HCT116 (cell line): ENCODE measurements at regions not wholly inside any gene's neighbourhood (a gene's known extent, or its start where the extent isn't known, plus 50 kb on each side); places are given as distances from the start of the nearest gene placed in this dataset.

ENCODE experiments used
- ATAC-seq: fragments of 200-7000 bp; cut with Tn5 transposase; 2 replicates; pipeline ENCODE4 v1.9.1; 2020; ENCODE audit warnings: mild to moderate bottlenecking, moderate library complexity
- BruUV-seq: library from RNA; stranded (reverse); fragments of 400-500 nt; replicated peaks from 2 replicates; lab custom pipeline; 2021; lab: Mats Ljungman, UMichigan
- CTCF ChIA-PET: fragments of 300-600 bp; sonication (Branson Sonifier 250); formaldehyde crosslinking; loops from one replicate; lab custom pipeline; 2021; ENCODE audit warnings: antibody characterized with exemption; lab: Charles Lee
- POLR2A ChIA-PET: fragments of 300-600, 350-600 bp; sonication (Branson Sonifier 250); formaldehyde crosslinking; loops from one replicate; lab custom pipeline; 2021; ENCODE audit warnings: antibody characterized with exemption; lab: Charles Lee
- RAD21 ChIA-PET, 2 experiments: fragments of 300-600 bp; sonication (Branson Sonifier 250); formaldehyde crosslinking; loops; one replicate each; lab custom pipeline; 2023; ENCODE audit warnings: low total read pairs in 2 of 2; ENCODE audit not compliant: uncharacterized antibody in 2 of 2, unreplicated experiment in 2 of 2, low non-redundant PET in 1 of 2; lab: Charles Lee
- DNase-seq: peaks from one replicate; pipeline ENCODE4 v3.0.0-alpha.2; 2010; ENCODE audit warnings: low read depth, low spot score
- H2AFZ ChIP-seq: fragments of 200-600 bp; shearing (Covaris generic), sonication (generic); 2 replicates; pipeline ENCODE4 v1.6.1; 2017; ENCODE audit warnings: low read depth, mixed run types, mixed read lengths, antibody characterized with exemption, low read length; ENCODE audit not compliant: poor library complexity, severe bottlenecking
- H3K27ac ChIP-seq: 2 replicates; pipeline ENCODE4 v1.5.1; 2012; ENCODE audit warnings: low read depth, low read length
- H3K27me3 ChIP-seq: fragments of 200-600 bp; sonication (generic); 2 replicates; pipeline ENCODE4 v1.6.1; 2016; ENCODE audit warnings: mixed run types, low read length, mixed read lengths; ENCODE audit not compliant: insufficient read depth
- H3K36me3 ChIP-seq, 2 experiments: fragments of 200-500 bp in 1 of 2; fragments of 200-600 bp in 1 of 2; sonication (Bioruptor generic) in 1 of 2; sonication (generic) in 1 of 2; 2 replicates each; pipeline versions ENCODE4 v1.5.1 to v1.6.1; 2014 to 2016; ENCODE audit warnings: low read length in 2 of 2, inconsistent platforms in 1 of 2, mixed read lengths in 1 of 2, mixed run types in 1 of 2; ENCODE audit not compliant: insufficient read depth in 2 of 2, control insufficient read depth in 1 of 2
- H3K4me1 ChIP-seq, 2 experiments: fragments of 200-600 bp in 1 of 2; sonication (generic) in 1 of 2; 2 replicates each; pipeline versions ENCODE4 v1.5.1 to v1.6.1; 2012 to 2017; ENCODE audit warnings: low read length in 2 of 2, inconsistent platforms in 1 of 2, mild to moderate bottlenecking in 1 of 2, mixed read lengths in 1 of 2, mixed run types in 1 of 2, moderate library complexity in 1 of 2; ENCODE audit not compliant: insufficient read depth in 2 of 2, control insufficient read depth in 1 of 2
- H3K4me2 ChIP-seq: fragments of 200-600 bp; sonication (generic); 2 replicates; pipeline ENCODE4 v1.6.1; 2017; ENCODE audit warnings: mixed run types, low read length, mixed read lengths
- H3K4me3 ChIP-seq, 2 experiments: fragments of 200-600 bp in 1 of 2; sonication (generic) in 1 of 2; replicated peaks in 1 of 2; 2 replicates each; pipeline ENCODE4 v1.5.1; 2011 to 2016; ENCODE audit warnings: low read length in 2 of 2, control low read depth in 1 of 2, low read depth in 1 of 2, mild to moderate bottlenecking in 1 of 2, mixed read lengths in 1 of 2, mixed run types in 1 of 2
- H3K79me2 ChIP-seq: fragments of 200-600 bp; sonication (generic); 2 replicates; pipeline ENCODE4 v1.6.1; 2017; ENCODE audit warnings: mild to moderate bottlenecking, mixed run types, low read length, moderate library complexity, mixed read lengths; ENCODE audit not compliant: insufficient read depth
- H3K9ac ChIP-seq: fragments of 200-600 bp; sonication (generic); 2 replicates; pipeline ENCODE4 v1.6.1; 2016; ENCODE audit warnings: low read length, mixed read lengths
- H3K9me2 ChIP-seq: fragments of 200-600 bp; sonication (generic), shearing (Covaris generic); 2 replicates; pipeline ENCODE4 v1.6.1; 2017; ENCODE audit warnings: mixed run types, mild to moderate bottlenecking, moderate library complexity; ENCODE audit not compliant: insufficient read depth
- H3K9me3 ChIP-seq, 2 experiments: fragments of 200-500 bp in 1 of 2; fragments of 200-600 bp in 1 of 2; sonication (Bioruptor generic) in 1 of 2; sonication (generic) in 1 of 2; 2 replicates each; pipeline ENCODE4 v1.6.1; 2014 to 2017; ENCODE audit warnings: low read length in 2 of 2, mixed read lengths in 2 of 2, inconsistent platforms in 1 of 2, low read depth in 1 of 2, mild to moderate bottlenecking in 1 of 2, mixed run types in 1 of 2, moderate library complexity in 1 of 2; ENCODE audit not compliant: control insufficient read depth in 1 of 2, insufficient read depth in 1 of 2
- H4K20me1 ChIP-seq: fragments of 200-600 bp; sonication (generic), shearing (Covaris generic); 2 replicates; pipeline ENCODE4 v1.6.1; 2017; ENCODE audit warnings: mixed run types, mild to moderate bottlenecking, moderate library complexity; ENCODE audit not compliant: insufficient read depth
- CBX3 ChIP-seq: IDR thresholded peaks from 2 replicates; pipeline ENCODE4 v1.6.1; 2012; ENCODE audit warnings: low read depth
- CEBPB ChIP-seq: IDR thresholded peaks from 2 replicates; pipeline ENCODE4 v1.6.1; 2012; ENCODE audit warnings: low read depth
- EGR1 ChIP-seq: IDR thresholded peaks from 2 replicates; pipeline ENCODE4 v1.6.1; 2012; ENCODE audit warnings: low read depth
- FOSL1 ChIP-seq: IDR thresholded peaks from 2 replicates; pipeline ENCODE4 v1.6.1; 2012; ENCODE audit warnings: low read depth
- JUND ChIP-seq: IDR thresholded peaks from 2 replicates; pipeline ENCODE4 v1.6.1; 2012
- POLR2A ChIP-seq: IDR thresholded peaks from 2 replicates; pipeline ENCODE4 v1.7.0; 2011; ENCODE audit warnings: borderline replicate concordance; ENCODE audit not compliant: insufficient read depth, insufficient read length; ENCODE audit errors: extremely low read depth
- RAD21 ChIP-seq: IDR thresholded peaks from 2 replicates; pipeline ENCODE4 v1.6.1; 2012; ENCODE audit warnings: low read depth, mild to moderate bottlenecking
- SIN3A ChIP-seq: IDR thresholded peaks from 2 replicates; pipeline ENCODE4 v1.6.1; 2012; ENCODE audit warnings: low read depth
- SP1 ChIP-seq: IDR thresholded peaks from 2 replicates; pipeline ENCODE4 v1.6.1; 2012; ENCODE audit warnings: low read depth
- SRF ChIP-seq: IDR thresholded peaks from 2 replicates; pipeline ENCODE4 v1.6.1; 2012; ENCODE audit warnings: low read depth
- TCF7L2 ChIP-seq: IDR thresholded peaks from 2 replicates; pipeline ENCODE4 v1.7.0; 2011; ENCODE audit warnings: borderline replicate concordance, inconsistent platforms; ENCODE audit not compliant: insufficient read depth, insufficient read length; ENCODE audit errors: extremely low read depth
- YY1 ChIP-seq: IDR thresholded peaks from 2 replicates; pipeline ENCODE4 v1.6.1; 2011; ENCODE audit warnings: low read length, low read depth, moderate library complexity, mild to moderate bottlenecking; ENCODE audit not compliant: insufficient replicate concordance; ENCODE audit errors: extremely low read depth
- ZFX ChIP-seq: fragments of 450-650 bp; IDR thresholded peaks from 2 replicates; pipeline ENCODE4 v1.6.1; 2017
- intact Hi-C: fragments of 100-400 bp; cut with micrococcal nuclease; formaldehyde crosslinking; loops from 2 replicates; pipeline ENCODE4 v1.10.0; 2022
- TF ChIP-seq, protein P1 (sequence below), 3 experiments: fragments of 200-600 bp in 1 of 3; sonication (generic) in 1 of 3; IDR thresholded peaks in 2 of 3; conservative IDR thresholded peaks in 1 of 3; 2 replicates each; pipeline ENCODE4 v1.5.1; 2012 to 2017; ENCODE audit warnings: low read depth in 2 of 3, low read length in 2 of 3, antibody characterized with exemption in 1 of 3, borderline replicate concordance in 1 of 3, control low read depth in 1 of 3, mild to moderate bottlenecking in 1 of 3, mixed read lengths in 1 of 3, mixed run types in 1 of 3, moderate library complexity in 1 of 3; ENCODE audit not compliant: insufficient read depth in 1 of 3
- TF ChIP-seq, protein P2 (sequence below): IDR thresholded peaks from 2 replicates; pipeline ENCODE4 v1.6.1; 2012; ENCODE audit warnings: low read depth
- TF ChIP-seq, protein P3 (sequence below): IDR thresholded peaks from 2 replicates; pipeline ENCODE4 v1.6.1; 2011; ENCODE audit warnings: mild to moderate bottlenecking, low read length, moderate library complexity; ENCODE audit not compliant: insufficient replicate concordance; ENCODE audit errors: extremely low read depth
- TF ChIP-seq, protein P4 (sequence below): IDR thresholded peaks from 2 replicates; pipeline ENCODE4 v1.6.1; 2012

GRCh38 chr5:167753725-167754490 lies 537.5 kb upstream of the WWC1 start:
- ATAC-seq: no peak
- H3K4me1 ChIP-seq: no peaks in the 10 kb centered on the region
- POLR2A ChIA-PET: no interaction called here
- H3K4me2 ChIP-seq: no peak overlapping the region
- H3K36me3 ChIP-seq: no peaks in the 10 kb centered on the region
- H3K9ac ChIP-seq: no peak overlapping the region
- intact Hi-C loops: no loop called here
- no peaks in the 10 kb centered on the region for H3K9me3 ChIP-seq
- H3K9me2 ChIP-seq: no peaks in the 10 kb centered on the region
- no peak overlapping the region for H3K27ac ChIP-seq
- H4K20me1 ChIP-seq: no peaks in the 10 kb centered on the region
- peaks cover 34% of the 10 kb centered on the region for H3K27me3 ChIP-seq
- no peak overlapping the region for H2AFZ ChIP-seq
- no peak for DNase-seq
- no peaks in the 10 kb centered on the region for H3K79me2 ChIP-seq
- CTCF ChIA-PET: no interaction called here
- no TSS peak for BruUV-seq
- no peak overlapping the region for H3K4me3 ChIP-seq
- RAD21 ChIA-PET: no interaction called here
- TF ChIP-seq SIN3A (no peak), EGR1 (no peak), CBX3 (no peak), RAD21 (no peak), SP1 (no peak), FOSL1 (no peak), SRF (no peak), JUND (no peak), POLR2A (no peak), YY1 (no peak), CEBPB (no peak), TCF7L2 (no peak), ZFX (no peak)
- TF ChIP-seq, protein P1, sequence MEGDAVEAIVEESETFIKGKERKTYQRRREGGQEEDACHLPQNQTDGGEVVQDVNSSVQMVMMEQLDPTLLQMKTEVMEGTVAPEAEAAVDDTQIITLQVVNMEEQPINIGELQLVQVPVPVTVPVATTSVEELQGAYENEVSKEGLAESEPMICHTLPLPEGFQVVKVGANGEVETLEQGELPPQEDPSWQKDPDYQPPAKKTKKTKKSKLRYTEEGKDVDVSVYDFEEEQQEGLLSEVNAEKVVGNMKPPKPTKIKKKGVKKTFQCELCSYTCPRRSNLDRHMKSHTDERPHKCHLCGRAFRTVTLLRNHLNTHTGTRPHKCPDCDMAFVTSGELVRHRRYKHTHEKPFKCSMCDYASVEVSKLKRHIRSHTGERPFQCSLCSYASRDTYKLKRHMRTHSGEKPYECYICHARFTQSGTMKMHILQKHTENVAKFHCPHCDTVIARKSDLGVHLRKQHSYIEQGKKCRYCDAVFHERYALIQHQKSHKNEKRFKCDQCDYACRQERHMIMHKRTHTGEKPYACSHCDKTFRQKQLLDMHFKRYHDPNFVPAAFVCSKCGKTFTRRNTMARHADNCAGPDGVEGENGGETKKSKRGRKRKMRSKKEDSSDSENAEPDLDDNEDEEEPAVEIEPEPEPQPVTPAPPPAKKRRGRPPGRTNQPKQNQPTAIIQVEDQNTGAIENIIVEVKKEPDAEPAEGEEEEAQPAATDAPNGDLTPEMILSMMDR (IDR thresholded peaks at IDR 0.05 in 2 of 3, conservative IDR thresholded peaks at IDR 0.05 in 1 of 3; ENCODE audit: borderline replicate concordance in 1 of 3, insufficient read depth in 1 of 3, low read depth in 2 of 3, low read length in 2 of 3): no peak
- TF ChIP-seq, protein P2, sequence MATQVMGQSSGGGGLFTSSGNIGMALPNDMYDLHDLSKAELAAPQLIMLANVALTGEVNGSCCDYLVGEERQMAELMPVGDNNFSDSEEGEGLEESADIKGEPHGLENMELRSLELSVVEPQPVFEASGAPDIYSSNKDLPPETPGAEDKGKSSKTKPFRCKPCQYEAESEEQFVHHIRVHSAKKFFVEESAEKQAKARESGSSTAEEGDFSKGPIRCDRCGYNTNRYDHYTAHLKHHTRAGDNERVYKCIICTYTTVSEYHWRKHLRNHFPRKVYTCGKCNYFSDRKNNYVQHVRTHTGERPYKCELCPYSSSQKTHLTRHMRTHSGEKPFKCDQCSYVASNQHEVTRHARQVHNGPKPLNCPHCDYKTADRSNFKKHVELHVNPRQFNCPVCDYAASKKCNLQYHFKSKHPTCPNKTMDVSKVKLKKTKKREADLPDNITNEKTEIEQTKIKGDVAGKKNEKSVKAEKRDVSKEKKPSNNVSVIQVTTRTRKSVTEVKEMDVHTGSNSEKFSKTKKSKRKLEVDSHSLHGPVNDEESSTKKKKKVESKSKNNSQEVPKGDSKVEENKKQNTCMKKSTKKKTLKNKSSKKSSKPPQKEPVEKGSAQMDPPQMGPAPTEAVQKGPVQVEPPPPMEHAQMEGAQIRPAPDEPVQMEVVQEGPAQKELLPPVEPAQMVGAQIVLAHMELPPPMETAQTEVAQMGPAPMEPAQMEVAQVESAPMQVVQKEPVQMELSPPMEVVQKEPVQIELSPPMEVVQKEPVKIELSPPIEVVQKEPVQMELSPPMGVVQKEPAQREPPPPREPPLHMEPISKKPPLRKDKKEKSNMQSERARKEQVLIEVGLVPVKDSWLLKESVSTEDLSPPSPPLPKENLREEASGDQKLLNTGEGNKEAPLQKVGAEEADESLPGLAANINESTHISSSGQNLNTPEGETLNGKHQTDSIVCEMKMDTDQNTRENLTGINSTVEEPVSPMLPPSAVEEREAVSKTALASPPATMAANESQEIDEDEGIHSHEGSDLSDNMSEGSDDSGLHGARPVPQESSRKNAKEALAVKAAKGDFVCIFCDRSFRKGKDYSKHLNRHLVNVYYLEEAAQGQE: no peak
- TF ChIP-seq, protein P3, sequence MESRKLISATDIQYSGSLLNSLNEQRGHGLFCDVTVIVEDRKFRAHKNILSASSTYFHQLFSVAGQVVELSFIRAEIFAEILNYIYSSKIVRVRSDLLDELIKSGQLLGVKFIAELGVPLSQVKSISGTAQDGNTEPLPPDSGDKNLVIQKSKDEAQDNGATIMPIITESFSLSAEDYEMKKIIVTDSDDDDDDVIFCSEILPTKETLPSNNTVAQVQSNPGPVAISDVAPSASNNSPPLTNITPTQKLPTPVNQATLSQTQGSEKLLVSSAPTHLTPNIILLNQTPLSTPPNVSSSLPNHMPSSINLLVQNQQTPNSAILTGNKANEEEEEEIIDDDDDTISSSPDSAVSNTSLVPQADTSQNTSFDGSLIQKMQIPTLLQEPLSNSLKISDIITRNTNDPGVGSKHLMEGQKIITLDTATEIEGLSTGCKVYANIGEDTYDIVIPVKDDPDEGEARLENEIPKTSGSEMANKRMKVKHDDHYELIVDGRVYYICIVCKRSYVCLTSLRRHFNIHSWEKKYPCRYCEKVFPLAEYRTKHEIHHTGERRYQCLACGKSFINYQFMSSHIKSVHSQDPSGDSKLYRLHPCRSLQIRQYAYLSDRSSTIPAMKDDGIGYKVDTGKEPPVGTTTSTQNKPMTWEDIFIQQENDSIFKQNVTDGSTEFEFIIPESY: no peak
- TF ChIP-seq, protein P4, sequence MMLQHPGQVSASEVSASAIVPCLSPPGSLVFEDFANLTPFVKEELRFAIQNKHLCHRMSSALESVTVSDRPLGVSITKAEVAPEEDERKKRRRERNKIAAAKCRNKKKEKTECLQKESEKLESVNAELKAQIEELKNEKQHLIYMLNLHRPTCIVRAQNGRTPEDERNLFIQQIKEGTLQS: no peak
